ENCODE measurements at regions not wholly inside any gene's neighbourhood (a gene's known extent, or its start where the extent isn't known, plus 50 kb on each side); places are given as distances from the start of the nearest gene placed in this dataset.
"Not testable (repeated sequence)": the region's sequence is repeated elsewhere in the genome, so short reads cannot be mapped to it uniquely, and the experiment has no call there.

DNA sequence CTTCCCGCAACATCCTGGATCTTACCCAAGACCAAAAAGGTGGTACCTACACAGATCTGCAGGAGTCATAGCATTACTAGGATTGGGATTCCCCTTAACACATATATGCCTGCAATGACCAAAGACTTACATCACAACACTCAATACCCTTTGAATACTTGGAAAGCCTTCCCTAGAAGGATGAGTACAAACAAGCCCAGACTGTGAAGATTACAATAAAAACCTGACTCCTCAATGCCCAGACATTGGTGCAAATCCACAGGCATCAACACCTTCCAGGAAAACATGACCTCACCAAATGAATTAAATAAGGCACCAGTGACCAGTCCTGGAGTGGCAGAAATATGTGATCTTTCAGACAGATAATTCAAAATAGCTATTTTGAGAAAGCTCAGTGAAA, 326.8 kb downstream of the TBL1XR1 start:
- DNase-seq (ENCODE audit: low read depth in 2 of 2), result no peak

- no peak for DNase-seq (ENCODE audit: low read depth in 2 of 2)
Measured at GRCh38 chr3:176867681-176868663, 329.3 kb downstream of the TBL1XR1 start.

- no peak for DNase-seq (ENCODE audit: low read depth in 2 of 2)
Measured at GRCh38 chr3:176861137-176861536, 336.1 kb downstream of the TBL1XR1 start.

DNA sequence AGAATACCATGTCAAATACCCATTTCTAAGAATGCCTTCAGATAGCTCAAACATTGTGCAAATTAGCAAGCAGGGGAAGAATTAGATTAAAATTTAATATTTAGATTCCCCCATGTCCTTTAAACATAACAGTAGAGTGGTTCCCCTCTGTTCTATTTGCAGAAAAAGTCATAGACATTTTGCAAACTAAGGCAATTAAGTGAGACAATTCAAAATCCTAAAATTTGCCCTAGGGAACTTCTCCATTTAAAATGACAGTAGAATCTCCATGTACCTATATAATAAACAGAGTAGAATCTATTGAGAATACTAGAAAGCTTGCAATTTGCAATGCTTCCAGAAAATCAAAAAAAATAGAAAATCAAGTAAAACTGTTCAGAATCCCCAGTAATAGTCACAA, 340.6 kb downstream of the TBL1XR1 start:
- no peak for DNase-seq (ENCODE audit: low read depth in 2 of 2)

DNA sequence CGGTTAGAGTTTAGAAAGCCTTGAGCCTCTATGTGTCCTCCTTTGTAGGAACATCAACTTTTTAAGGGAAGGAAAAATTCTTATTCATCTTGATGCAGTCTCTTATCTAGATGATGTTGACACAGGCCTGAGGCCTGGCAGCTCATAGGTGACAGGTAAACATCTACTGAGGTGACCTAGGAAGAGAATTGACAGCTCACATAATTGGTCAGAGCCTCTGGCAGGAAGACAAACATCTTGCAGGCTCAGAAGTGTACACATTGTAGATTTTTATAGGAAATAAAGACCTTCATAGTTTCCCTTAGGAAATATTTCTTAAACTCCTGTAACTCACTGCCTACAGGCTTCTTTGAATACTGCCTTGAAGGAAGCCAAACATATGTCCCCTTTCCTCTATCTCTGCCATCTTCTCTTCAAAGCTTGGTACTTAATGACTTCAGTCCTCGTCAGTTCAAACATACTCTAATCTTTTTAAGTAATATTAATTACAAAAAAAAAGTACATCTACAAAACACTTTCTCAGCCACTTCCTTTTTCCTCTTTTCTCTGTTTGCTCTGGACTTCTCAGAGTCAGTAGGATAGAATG, 341.3 kb downstream of the TBL1XR1 start:
- DNase-seq (ENCODE audit: low read depth in 2 of 2), result no peak

GRCh38 chr3:176855213-176855612, 342.1 kb downstream of the TBL1XR1 start:
- DNase-seq (ENCODE audit: low read depth in 2 of 2), result no peak

DNA sequence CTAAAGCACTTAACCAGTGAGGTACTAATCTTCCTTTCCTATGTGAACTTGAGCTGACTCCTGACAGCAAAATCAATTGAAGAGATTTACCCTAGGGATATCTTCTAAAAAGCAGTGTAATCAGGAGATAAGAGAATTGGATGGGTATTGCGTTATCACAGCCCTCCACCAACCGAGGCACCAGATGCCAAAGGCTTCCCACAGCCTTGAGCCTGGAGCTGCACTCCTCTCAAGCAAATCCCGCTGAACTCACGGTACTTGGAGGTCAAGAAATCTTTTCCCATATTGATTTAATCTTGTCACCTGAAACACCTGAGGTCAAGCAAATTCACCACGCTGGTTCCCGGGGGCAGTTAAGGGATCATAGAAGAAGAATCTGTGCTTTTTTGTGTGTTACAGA, 346.8 kb downstream of the TBL1XR1 start:
- no peak for DNase-seq (ENCODE audit: low read depth in 2 of 2)

- DNase-seq (ENCODE audit: low read depth in 2 of 2), result no peak
Measured at GRCh38 chr3:176848431-176849214, 348.7 kb downstream of the TBL1XR1 start.

DNA sequence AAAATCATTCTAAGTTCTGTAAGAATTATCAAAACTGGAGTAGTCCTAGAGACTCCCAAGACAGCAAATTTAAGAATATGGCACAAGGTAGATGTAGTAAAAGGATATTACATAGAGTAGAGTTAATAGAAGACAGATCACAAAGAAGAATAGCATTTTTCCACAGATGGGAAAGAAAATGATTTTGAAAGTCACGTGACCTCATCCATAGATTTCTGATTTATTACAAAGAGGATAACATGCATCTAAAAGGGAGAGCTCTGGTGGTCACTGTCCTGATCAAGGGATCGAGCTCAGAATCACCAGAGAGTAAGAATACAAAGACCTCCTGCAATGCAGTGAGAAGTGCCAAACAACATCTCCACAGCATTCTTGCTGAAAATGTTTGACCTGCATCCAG, 354.4 kb downstream of the TBL1XR1 start:
- DNase-seq (ENCODE audit: low read depth in 2 of 2), result no peak

- no peak for DNase-seq (ENCODE audit: low read depth in 2 of 2)
Measured at GRCh38 chr3:176840641-176841286, 356.5 kb downstream of the TBL1XR1 start.

- DNase-seq (ENCODE audit: low read depth in 2 of 2), result no peak
Measured at GRCh38 chr3:176839901-176840300, 357.4 kb downstream of the TBL1XR1 start.

- no peak for DNase-seq (ENCODE audit: low read depth in 2 of 2)
Measured at GRCh38 chr3:176839466-176839865, 357.8 kb downstream of the TBL1XR1 start.

DNA sequence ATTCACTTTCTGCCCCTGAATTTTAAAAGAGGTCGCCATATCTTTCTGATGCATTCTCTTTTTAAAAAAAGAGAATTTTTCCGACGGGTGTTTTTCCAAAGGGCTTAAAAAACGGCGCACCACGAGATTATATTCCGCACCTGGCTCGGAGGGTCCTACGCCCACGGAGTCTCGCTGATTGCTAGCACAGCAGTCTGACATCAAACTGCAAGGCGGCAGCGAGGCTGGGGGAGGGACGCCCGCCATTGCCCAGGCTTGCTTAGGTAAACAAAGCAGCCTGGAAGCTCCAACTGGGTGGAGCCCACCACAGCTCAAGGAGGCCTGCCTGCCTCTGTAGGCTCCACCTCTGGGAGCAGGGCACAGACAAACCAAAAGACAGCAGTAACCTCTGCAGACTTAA, 370.0 kb downstream of the TBL1XR1 start:
- not testable (repeated sequence) for DNase-seq (ENCODE audit: low read depth in 2 of 2)

GRCh38 chr3:176824811-176825210, 372.5 kb downstream of the TBL1XR1 start:
- no peak for DNase-seq (ENCODE audit: low read depth in 2 of 2)

DNA sequence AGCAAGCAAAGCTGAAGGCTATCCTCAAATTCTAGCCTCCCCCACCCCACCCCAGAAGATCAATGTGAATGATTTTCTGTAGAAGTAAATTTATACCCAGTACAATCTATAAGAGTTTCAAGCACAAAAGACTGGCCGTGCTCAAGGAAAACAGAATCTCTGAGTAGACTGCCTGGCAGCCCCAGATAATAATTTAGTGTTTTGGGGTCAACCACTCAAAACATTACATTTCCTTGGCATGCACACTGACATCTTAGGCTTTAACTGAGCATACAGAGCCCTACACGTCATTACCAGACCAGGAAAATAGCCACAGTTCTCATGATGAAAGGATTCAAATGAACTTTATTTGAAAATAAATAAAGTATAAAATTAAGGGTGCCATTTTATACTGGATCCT, 376.5 kb downstream of the TBL1XR1 start:
- DNase-seq (ENCODE audit: low read depth in 2 of 2), result no peak

DNA sequence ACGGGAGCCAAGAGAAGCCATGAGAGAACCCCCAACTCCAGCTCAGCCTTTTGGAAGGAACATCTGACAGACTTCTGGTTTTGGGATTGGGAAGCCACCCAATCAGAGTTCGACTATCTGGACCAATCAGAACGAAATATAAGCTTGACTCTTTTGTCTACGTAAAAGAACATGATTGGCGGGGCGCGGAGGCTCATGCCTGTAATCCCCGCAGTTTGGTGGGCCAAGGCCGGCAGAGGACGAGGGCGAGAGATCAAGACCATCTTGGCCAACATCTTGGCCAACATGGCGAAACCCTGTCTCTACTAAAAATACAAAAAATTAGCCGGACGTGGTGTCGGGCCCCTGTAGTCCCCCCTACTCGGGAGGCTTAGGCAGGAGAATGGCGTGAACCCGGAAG, 380.3 kb downstream of the TBL1XR1 start:
- DNase-seq (ENCODE audit: low read depth in 2 of 2), result no peak

DNA sequence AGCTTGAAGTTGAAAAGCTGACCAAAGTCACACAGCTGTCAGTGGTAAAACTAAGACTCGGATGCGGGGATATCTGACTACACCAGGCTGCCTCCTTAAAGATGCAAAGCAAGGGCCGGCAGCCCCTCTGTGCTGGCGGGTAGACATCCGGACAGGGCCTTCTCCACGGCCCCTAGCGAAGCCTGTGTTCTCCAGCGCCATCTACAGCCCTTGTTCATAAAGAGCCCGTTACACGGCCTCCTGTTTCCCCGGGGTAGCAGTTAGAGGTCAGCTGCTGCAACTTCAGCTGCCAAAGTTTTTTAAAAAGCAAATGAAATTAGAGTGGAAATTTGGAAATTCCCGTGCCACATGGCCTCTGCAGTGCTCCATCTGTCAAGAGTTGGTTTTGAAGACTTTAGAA, 383.0 kb downstream of the TBL1XR1 start:
- no peak for DNase-seq (ENCODE audit: low read depth in 2 of 2)

DNA sequence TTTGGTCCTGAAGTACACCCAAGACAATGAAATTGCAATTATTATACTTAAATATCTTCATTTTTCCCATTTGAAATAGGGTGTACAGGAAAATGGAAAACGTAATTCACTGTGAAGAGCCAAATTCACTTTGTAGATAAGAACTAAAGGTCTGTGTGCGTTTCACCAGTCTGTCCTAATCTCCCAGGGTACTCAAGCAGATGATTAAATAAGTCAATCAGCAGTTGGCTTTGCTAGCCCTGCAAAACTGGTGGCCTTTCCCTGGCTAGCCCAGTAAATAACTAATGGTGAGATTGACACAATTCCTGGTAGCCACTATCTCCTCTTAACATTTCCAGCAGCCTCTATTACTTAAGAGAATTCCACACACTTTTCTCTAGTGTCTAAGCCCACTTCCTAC, 389.3 kb downstream of the TBL1XR1 start:
- no peak for DNase-seq (ENCODE audit: low read depth in 2 of 2)

GRCh38 chr3:176799675-176800074, 397.6 kb downstream of the TBL1XR1 start:
- no peak for DNase-seq (ENCODE audit: low read depth in 2 of 2)

- DNase-seq (ENCODE audit: low read depth in 2 of 2), result no peak
Measured at GRCh38 chr3:176798680-176799079, 398.6 kb downstream of the TBL1XR1 start.

DNA sequence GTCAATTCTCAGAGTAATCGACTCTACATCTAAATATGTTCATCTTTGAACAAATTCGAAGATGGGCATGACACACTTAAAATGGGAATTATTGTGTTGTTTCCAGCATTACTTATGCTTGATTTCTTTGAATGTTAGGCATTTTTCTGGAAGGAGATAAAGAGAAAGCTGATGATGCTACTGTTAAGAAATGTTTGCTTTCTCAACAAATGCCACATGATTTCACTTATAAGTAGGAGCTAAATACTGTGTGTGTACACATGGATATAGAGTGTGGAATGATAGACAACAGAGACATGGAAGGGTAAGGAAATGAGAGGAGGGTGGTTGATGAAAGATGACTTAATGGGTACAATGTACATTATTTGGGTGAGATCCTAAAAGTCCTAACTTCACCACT, 400.9 kb downstream of the TBL1XR1 start:
- no peak for DNase-seq (ENCODE audit: low read depth in 2 of 2)

DNA sequence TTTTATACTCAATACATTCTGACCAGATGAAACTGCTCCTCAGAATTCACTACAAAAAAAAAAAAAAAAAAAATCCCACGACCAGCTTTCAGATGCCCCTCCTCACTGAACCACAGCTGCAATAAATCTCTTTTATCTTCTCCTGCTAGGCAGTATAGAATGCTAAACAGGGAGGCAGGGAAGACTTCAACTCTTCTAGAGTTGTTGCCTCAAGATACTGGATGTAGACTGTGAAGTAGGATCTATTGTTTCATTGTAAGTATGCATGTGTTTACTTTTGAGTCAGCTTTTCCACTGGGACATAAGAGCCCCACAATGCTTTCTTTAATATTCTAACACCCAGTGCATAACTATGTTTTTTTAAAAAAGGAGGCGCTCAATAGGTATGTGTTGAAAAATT, 401.4 kb downstream of the TBL1XR1 start:
- DNase-seq (ENCODE audit: low read depth in 2 of 2), result no peak
